ENCODE measurements at regions not wholly inside any gene's neighbourhood (a gene's known extent, or its start where the extent isn't known, plus 50 kb on each side); places are given as distances from the start of the nearest gene placed in this dataset.
"Not testable (repeated sequence)": the region's sequence is repeated elsewhere in the genome, so short reads cannot be mapped to it uniquely, and the experiment has no call there.

- DNase-seq = no peak
Measured at GRCh38 chr2:155653176-155653575, 679.3 kb downstream of the NR4A2 start.

- DNase-seq = no peak
Measured at GRCh38 chr2:155651851-155652250, 680.7 kb downstream of the NR4A2 start.

GRCh38 chr2:155645791-155646190, 686.7 kb downstream of the NR4A2 start:
- DNase-seq = no peak

- DNase-seq = no peak
Measured at GRCh38 chr2:155643056-155643775, 689.3 kb downstream of the NR4A2 start.

- no peak for DNase-seq
Measured at GRCh38 chr2:155633887-155634570, 698.5 kb downstream of the NR4A2 start.

- no peak for DNase-seq
Measured at GRCh38 chr2:155633060-155633839, 699.3 kb downstream of the NR4A2 start.

GRCh38 chr2:155630760-155631159, 701.8 kb downstream of the NR4A2 start:
- no peak for DNase-seq

GRCh38 chr2:155622443-155622842, 710.1 kb downstream of the NR4A2 start:
- DNase-seq = no peak

- no peak for DNase-seq
Measured at GRCh38 chr2:155600914-155601760, 731.4 kb downstream of the NR4A2 start.

- no peak for DNase-seq
Measured at GRCh38 chr2:155600296-155600695, 732.2 kb downstream of the NR4A2 start.

- no peak for DNase-seq
Measured at GRCh38 chr2:155599834-155600233, 732.7 kb downstream of the NR4A2 start.

GRCh38 chr2:155583674-155584195, 748.8 kb downstream of the NR4A2 start:
- DNase-seq = no peak

GRCh38 chr2:155574941-155575340, 757.6 kb downstream of the NR4A2 start:
- DNase-seq = no peak

- no peak for DNase-seq
Measured at GRCh38 chr2:155547571-155547970, 785.0 kb downstream of the NR4A2 start.

- no peak for DNase-seq
Measured at GRCh38 chr2:155546721-155547555, 785.6 kb downstream of the NR4A2 start.

GRCh38 chr2:155539028-155539427, 793.5 kb downstream of the NR4A2 start:
- not testable (repeated sequence) for DNase-seq

GRCh38 chr2:155528034-155528433, 804.5 kb downstream of the NR4A2 start:
- no peak for DNase-seq

GRCh38 chr2:155525199-155525598, 807.3 kb downstream of the NR4A2 start:
- DNase-seq = no peak

- DNase-seq = no peak
Measured at GRCh38 chr2:155519529-155520130, 812.9 kb downstream of the NR4A2 start.

- no peak for DNase-seq
Measured at GRCh38 chr2:155518094-155518493, 814.4 kb downstream of the NR4A2 start.

GRCh38 chr2:155517362-155517761, 815.2 kb downstream of the NR4A2 start:
- no peak for DNase-seq

Data from hematopoietic multipotent progenitor cell treated with erythropoietin and hydrocortisone succinate and interleukin-3 and kit ligand, for 8 days (in vitro differentiated cells).